ENCODE measurements at regions not wholly inside any gene's neighbourhood (a gene's known extent, or its start where the extent isn't known, plus 50 kb on each side); places are given as distances from the start of the nearest gene placed in this dataset.
"Not testable (repeated sequence)": the region's sequence is repeated elsewhere in the genome, so short reads cannot be mapped to it uniquely, and the experiment has no call there.

GRCh38 chr7:51617686-51618085 lies 301.1 kb upstream of the COBL start:
- DNase-seq (ENCODE audit: low read depth) = no peak

GRCh38 chr7:51613911-51614357 lies 297.3 kb upstream of the COBL start:
- DNase-seq (ENCODE audit: low read depth) = no peak

- no peak for DNase-seq (ENCODE audit: low read depth)
These were observed 295.3 kb upstream of the COBL start for GRCh38 chr7:51611937-51612336.

- no peak for DNase-seq (ENCODE audit: low read depth)
These were observed 290.8 kb upstream of the COBL start for GRCh38 chr7:51607447-51607846.

GRCh38 chr7:51606601-51607154 lies 290.1 kb upstream of the COBL start:
- no peak for DNase-seq (ENCODE audit: low read depth)

DNA sequence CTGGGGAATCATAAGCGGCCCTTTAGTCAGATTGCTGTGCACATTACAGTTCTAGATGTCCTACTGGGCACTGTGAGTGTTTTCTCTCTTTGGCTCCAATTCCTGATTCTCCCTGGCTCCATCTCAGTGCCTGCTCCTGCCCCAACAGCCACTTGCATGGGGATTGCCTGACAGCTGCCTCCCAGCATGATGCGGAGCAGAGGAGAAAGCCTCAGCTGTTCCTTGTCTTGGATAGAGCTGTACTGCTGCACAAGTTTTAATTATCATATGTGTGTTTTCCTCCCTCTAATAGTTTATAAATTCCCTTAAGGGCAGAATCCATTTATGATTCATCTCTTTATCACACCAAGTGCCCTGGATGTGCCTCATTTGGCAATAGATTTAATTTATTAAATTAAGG lies 285.8 kb upstream of the COBL start:
- DNase-seq (ENCODE audit: low read depth) = no peak

DNA sequence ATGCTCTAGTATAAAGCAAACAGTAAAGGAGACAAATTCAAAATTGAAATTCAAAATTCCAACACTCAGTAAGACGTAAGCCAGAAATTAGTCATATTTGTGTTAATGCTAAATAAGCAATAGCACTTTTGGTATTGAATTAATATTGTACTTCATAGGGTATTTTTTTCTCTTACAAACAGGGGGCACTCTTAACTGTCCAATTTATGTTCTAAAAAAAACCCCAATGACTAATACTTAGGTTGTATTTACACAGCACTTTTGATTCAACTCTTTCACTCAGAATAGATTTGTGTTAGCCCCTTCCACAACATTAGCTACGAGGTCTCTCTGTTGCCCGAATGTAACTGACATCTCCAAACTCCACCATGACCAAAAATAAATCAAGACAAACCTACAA lies 284.9 kb upstream of the COBL start:
- no peak for DNase-seq (ENCODE audit: low read depth)

DNA sequence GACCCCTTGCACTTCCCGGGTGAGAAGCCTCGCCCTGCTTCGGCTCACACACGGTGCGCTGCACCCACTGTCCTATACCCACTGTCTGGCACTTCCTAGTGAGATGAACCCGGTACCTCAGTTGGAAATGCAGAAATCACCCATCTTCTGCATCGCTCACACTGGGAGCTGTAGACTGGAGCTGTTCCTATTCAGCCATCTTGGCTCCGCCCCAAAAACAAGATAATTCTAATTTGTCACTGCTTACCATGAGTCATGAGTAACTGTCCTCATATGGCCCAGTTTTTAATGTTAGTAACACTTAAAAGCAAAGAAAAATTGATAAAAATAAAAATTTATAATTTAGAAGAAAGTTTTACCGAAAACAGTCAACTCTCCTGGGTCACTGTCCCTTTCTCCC lies 283.3 kb upstream of the COBL start:
- DNase-seq (ENCODE audit: low read depth) = not testable (repeated sequence)

- no peak for DNase-seq (ENCODE audit: low read depth)
These were observed 277.0 kb upstream of the COBL start for GRCh38 chr7:51593628-51594027.

DNA sequence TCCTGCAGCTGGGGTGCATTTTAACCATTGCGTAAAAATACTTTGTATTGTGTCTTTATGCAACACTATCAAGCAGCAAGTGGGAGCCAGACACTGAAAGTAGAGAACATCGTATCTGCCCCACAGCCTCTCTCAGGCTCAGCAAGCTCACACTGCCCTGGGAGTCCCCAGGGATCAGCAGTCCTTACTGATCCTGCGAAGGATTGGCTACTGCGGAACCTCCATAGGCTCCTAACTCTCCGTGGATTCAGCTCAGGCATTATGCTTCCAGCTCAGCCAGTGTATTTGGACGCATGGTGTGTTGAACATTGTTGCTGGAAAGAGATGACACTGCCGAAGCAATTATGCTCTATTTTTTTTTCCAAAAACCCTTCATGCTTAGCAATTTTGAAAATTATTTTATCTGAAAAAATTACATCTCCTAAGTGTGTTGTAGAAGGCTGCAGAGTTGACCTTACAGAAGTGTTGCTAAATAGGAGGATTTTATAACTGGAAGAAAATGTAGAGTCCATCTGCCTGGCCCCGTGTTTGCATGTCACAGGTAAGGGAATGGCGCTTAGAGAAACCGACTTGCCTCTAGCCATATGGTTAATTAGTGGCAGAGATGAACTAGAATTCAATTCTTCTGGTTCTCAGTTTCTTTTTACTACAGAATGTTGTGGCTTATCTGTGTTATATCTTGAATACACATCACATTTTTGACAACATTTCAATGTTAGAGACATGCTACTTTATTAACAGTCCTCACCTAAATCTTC lies 276.4 kb upstream of the COBL start:
- no peak for DNase-seq (ENCODE audit: low read depth)

DNA sequence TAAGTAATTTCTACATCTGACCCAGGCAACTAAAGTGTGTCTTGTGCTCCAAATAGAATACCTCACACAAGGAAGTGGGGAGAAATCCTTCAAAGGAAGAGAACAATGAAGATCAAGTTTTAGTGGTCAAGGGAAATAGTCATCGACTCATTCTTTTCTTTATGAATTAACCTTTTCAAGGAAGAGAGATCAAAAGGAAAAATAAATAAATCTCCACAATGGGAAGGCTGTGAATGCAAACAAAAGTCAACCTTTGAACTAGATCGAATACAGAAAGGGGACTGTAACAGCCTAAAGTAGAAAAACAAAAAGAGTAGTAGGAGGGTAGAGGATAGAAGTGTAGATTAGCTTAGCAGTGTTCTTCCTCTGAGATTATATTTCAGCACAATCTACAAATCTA lies 274.6 kb upstream of the COBL start:
- DNase-seq (ENCODE audit: low read depth) = no peak

GRCh38 chr7:51590746-51591145 lies 274.1 kb upstream of the COBL start:
- DNase-seq (ENCODE audit: low read depth) = no peak

DNA sequence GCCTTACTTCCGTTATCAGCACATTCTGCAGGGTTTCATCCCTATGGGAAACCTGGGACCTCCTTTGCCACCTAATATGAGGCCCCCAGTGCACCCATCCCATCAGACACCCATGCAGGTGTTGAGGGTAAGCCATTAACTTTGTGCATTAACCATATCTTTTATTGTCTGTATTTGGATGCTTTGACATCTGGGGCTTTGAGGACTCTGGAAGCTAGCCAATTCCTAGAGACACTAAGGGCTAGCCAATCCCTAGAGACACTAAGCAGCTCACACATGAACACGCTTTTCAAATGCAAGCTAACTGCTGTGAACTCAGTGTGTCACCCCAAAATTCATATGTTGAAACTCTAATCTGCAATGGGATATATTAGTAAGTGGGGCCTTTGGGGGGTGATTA lies 272.5 kb upstream of the COBL start:
- DNase-seq (ENCODE audit: low read depth) = no peak

GRCh38 chr7:51587604-51588003 lies 271.0 kb upstream of the COBL start:
- no peak for DNase-seq (ENCODE audit: low read depth)

DNA sequence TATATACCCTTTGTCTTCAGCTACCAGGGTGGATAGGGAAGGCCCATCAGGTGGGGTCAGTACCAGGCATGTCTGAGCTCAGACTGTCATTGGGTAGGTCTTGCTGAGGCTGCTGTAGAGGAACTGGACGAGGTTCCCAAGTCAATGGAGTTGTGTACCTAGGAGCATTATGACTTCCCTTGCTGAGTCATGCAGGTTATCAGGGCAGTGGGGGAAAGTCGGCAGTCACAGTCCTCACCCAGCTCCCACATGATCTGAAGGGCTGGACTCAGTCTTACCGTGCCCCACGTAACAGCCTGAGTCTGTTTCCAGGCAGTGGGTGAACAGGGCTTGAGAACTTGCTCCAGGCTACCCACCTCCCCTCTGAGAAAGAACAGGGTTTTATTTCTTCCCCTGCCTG lies 260.8 kb upstream of the COBL start:
- DNase-seq (ENCODE audit: low read depth) = no peak

DNA sequence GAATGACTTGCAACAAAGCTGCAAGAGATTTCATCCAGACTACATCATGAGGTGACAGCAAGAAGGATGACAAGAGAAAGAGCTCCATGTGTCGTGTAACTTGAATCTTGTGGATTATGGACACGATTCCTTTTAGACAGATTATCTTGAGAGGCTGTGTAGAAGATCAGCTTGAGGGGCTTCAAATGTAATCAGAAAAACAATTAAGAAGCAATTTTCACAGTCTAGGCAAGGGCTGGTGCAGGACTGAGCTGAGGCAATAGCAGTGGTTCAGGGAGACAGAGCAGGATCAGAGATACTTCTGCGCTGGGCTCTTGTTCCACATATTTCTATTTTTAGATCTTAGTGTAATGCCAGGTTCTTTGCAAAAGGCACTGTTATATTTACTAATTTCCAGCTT lies 253.0 kb upstream of the COBL start:
- no peak for DNase-seq (ENCODE audit: low read depth)

DNA sequence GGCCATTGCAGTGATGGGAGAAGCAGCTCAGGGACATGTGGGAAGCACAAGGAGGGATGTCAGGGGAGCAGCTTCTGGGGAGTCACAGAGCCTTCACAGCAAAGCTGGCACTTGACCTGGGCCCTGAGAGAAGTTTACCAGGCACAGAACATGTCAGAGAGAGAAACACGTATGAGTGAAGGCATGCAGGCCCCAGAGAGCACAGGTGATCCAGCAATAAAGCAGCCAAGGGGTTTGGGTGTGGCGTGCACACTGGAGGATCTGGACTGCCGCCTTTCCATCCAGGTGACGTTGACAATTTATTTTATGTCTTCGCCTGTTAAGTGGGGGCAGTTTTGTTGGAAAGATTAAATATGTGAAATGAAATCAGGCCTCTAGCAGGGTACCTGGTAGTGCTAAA lies 252.6 kb upstream of the COBL start:
- DNase-seq (ENCODE audit: low read depth) = no peak

DNA sequence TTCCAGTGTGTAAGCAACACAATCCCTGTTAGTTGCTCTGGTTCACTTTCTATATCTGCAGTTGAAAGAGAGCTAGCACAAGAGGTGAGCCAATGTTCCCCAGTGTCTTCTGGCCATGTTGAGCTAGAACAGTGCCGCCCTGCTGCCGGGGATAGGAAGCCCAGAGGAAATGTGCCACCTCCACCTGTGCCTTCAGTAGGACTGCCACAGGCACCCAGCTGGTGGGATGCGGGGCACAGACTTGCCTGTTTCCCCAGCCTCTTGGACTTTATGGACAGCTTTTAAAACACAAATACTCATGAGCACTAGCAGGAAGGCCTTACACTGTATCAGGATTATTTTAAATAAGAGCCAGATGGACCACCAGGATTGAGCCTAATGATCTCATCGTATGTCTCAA lies 234.5 kb upstream of the COBL start:
- DNase-seq (ENCODE audit: low read depth) = no peak

- DNase-seq (ENCODE audit: low read depth) = no peak
These were observed 228.5 kb upstream of the COBL start for GRCh38 chr7:51545131-51545530.

- no peak for DNase-seq (ENCODE audit: low read depth)
These were observed 227.4 kb upstream of the COBL start for GRCh38 chr7:51543801-51544553.

DNA sequence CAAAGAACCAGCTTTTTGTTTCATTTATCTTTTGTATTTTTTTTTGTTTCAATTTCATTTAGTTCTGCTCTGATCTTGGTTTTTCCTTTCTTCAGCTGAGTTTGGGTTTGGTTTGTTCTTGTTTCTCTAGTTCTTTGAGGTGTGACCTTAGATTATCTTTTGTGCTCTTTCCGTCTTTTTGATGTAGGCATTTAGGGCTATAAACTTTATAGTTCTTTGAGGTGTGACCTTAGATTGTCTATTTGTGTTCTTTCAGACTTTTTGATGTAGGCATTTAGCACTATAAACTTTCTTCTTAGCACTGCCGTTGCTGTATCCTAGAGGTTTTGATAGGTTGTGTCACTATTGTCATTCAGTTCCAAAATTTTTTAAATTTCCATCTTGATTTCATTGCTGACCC lies 224.3 kb upstream of the COBL start:
- DNase-seq (ENCODE audit: low read depth) = not testable (repeated sequence)

DNA sequence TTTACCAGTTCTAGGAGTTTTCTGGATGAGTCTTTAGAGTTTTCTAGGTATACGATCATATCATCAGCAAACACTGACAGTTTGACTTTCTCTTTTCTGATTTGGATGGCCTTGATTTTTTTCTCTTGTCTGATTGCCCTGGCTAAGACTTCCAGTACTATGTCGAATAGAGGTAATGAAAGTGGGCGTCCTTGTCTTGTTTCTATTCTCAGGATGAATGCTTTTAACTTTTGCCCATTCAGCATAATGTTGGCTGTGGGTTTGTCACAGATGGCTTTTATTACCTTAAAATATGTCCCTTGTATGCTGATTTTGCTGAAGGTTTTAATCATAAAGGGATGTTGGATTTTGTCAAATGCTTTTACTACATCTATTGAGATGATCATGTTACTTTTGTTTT lies 223.2 kb upstream of the COBL start:
- DNase-seq (ENCODE audit: low read depth) = no peak

GRCh38 chr7:51528172-51528571 lies 211.6 kb upstream of the COBL start:
- DNase-seq (ENCODE audit: low read depth) = no peak

Measured in non-pigmented ciliary epithelial cell (primary cell).